OCI-LY3 (cell line): ENCODE measurements at regions not wholly inside any gene's neighbourhood (a gene's known extent, or its start where the extent isn't known, plus 50 kb on each side); places are given as distances from the start of the nearest gene placed in this dataset.

ENCODE experiments used
- EZH2phosphoT487 ChIP-seq: fragments of 200-600 bp; shearing (Covaris generic); IDR thresholded peaks from 2 replicates; pipeline ENCODE4 v1.6.1; 2018; ENCODE audit warnings: antibody characterized with exemption, mixed run types, low read depth
- TF ChIP-seq, protein P1 (sequence below): fragments of 200-600, 300-600 bp; sonication (generic); IDR thresholded peaks from 2 replicates; pipeline ENCODE4 v1.5.1; 2014; ENCODE audit warnings: antibody characterized with exemption, low read length, low read depth

DNA sequence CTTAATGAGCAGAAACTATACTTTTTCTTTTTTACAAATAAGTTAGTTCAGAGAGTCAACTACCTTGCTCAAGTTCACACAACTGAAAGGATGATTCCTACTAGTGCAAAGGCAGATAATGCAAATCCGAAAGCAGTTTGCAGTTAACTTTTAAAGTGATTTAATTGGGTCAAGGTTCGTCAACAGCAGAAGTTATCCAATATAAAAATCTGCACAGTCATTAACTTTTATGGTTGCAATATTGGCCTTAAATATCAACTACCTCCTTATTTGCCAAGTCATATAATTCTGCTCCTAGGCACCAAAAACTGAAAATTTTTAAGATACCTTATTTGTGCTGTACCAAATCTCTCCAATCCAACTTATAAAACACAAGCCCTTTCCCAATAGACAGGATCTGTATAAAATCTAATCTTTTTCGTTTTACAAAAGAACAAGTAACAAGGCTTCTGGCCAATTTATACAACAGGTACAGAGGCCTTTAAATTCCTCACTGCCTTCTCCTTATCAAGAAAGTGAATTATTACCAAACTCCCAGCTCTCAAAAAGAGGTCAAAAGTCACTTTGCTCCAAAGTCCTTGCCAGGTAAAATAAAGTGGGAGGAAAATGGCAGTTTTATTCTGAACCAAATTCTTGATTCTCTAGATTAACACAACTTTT is 416.6 kb upstream of the NECTIN3 start:
- TF ChIP-seq, protein P1, sequence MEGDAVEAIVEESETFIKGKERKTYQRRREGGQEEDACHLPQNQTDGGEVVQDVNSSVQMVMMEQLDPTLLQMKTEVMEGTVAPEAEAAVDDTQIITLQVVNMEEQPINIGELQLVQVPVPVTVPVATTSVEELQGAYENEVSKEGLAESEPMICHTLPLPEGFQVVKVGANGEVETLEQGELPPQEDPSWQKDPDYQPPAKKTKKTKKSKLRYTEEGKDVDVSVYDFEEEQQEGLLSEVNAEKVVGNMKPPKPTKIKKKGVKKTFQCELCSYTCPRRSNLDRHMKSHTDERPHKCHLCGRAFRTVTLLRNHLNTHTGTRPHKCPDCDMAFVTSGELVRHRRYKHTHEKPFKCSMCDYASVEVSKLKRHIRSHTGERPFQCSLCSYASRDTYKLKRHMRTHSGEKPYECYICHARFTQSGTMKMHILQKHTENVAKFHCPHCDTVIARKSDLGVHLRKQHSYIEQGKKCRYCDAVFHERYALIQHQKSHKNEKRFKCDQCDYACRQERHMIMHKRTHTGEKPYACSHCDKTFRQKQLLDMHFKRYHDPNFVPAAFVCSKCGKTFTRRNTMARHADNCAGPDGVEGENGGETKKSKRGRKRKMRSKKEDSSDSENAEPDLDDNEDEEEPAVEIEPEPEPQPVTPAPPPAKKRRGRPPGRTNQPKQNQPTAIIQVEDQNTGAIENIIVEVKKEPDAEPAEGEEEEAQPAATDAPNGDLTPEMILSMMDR = no peak
- no peak for TF ChIP-seq EZH2phosphoT487
